ENCODE measurements at regions not wholly inside any gene's neighbourhood (a gene's known extent, or its start where the extent isn't known, plus 50 kb on each side); places are given as distances from the start of the nearest gene placed in this dataset.

GRCh38 chr13:111954661-111955411 lies 112.1 kb upstream of the SOX1 start:
- DNase-seq (no peak), ATAC-seq (ENCODE audit: low FRiP score) (no peak)
- no peaks in the 10 kb centered on the region for H3K27me3 ChIP-seq (ENCODE audit: control insufficient read depth in 1 of 2, insufficient read depth in 2 of 2, low read length in 1 of 2)
- H3K36me3 ChIP-seq (ENCODE audit: control insufficient read depth in 1 of 2, insufficient read depth in 2 of 2, low read length in 1 of 2), result no peaks in the 10 kb centered on the region
- peaks cover 4% of the 10 kb centered on the region for H3K9me3 ChIP-seq (ENCODE audit: control insufficient read depth, low read length)
- WGBS, 2 donors, result 65 to 72% methylated on average over 18 of the region's 18 CpGs
- intact Hi-C loops (cut with DNase I), result no loop called here
- no peak overlapping the region for H3K4me3 ChIP-seq (ENCODE audit: low read length in 2 of 2)
- no peaks in the 10 kb centered on the region for H3K4me1 ChIP-seq (ENCODE audit: control insufficient read depth in 1 of 2, insufficient read depth in 2 of 2, low read length in 2 of 2)
- H3K27ac ChIP-seq (ENCODE audit: low read depth in 1 of 2, low read length in 2 of 2), result no peak overlapping the region

GRCh38 chr13:111955412-111956065 lies 111.4 kb upstream of the SOX1 start:
- H3K4me1 ChIP-seq (ENCODE audit: control insufficient read depth in 1 of 2, insufficient read depth in 2 of 2, low read length in 2 of 2), result no peaks in the 10 kb centered on the region
- H3K27ac ChIP-seq (ENCODE audit: low read depth in 1 of 2, low read length in 2 of 2), result no peak overlapping the region
- no peak for DNase-seq
- peaks cover 4% of the 10 kb centered on the region for H3K9me3 ChIP-seq (ENCODE audit: control insufficient read depth, low read length)
- H3K27me3 ChIP-seq (ENCODE audit: control insufficient read depth in 1 of 2, insufficient read depth in 2 of 2, low read length in 1 of 2), result no peaks in the 10 kb centered on the region
- ATAC-seq (ENCODE audit: low FRiP score), result no peak
- H3K36me3 ChIP-seq (ENCODE audit: control insufficient read depth in 1 of 2, insufficient read depth in 2 of 2, low read length in 1 of 2), result no peaks in the 10 kb centered on the region
- no peak overlapping the region for H3K4me3 ChIP-seq (ENCODE audit: low read length in 2 of 2)
- intact Hi-C loops (cut with DNase I), result no loop called here
- 70 to 77% methylated on average over 27 of the region's 27 CpGs for WGBS, 2 donors

GRCh38 chr13:111956261-111957151 lies 110.4 kb upstream of the SOX1 start:
- 88 to 90% methylated on average over 59 of the region's 59 CpGs for WGBS, 2 donors
- Histone ChIP-seq H3K27me3 (ENCODE audit: control insufficient read depth in 1 of 2, insufficient read depth in 2 of 2, low read length in 1 of 2) (no peaks in the 10 kb centered on the region), H3K36me3 (ENCODE audit: control insufficient read depth in 1 of 2, insufficient read depth in 2 of 2, low read length in 1 of 2) (no peaks in the 10 kb centered on the region), H3K4me3 (ENCODE audit: low read length in 2 of 2) (no peak overlapping the region), H3K27ac (ENCODE audit: low read depth in 1 of 2, low read length in 2 of 2) (no peak overlapping the region), H3K9me3 (ENCODE audit: control insufficient read depth, low read length) (no peaks in the 10 kb centered on the region), H3K4me1 (ENCODE audit: control insufficient read depth in 1 of 2, insufficient read depth in 2 of 2, low read length in 2 of 2) (no peaks in the 10 kb centered on the region)
- no peak for DNase-seq
- intact Hi-C loops (cut with DNase I), result no loop called here
- no peak for ATAC-seq (ENCODE audit: low FRiP score)

GRCh38 chr13:111957913-111958450 lies 109.0 kb upstream of the SOX1 start:
- H3K27ac ChIP-seq (ENCODE audit: low read depth in 1 of 2, low read length in 2 of 2), result no peak overlapping the region
- no peaks in the 10 kb centered on the region for H3K36me3 ChIP-seq (ENCODE audit: control insufficient read depth in 1 of 2, insufficient read depth in 2 of 2, low read length in 1 of 2)
- H3K4me3 ChIP-seq (ENCODE audit: low read length in 2 of 2), result no peak overlapping the region
- 45 to 61% methylated on average over 14 of the region's 14 CpGs for WGBS, 2 donors
- intact Hi-C loops (cut with DNase I), result no loop called here
- H3K4me1 ChIP-seq (ENCODE audit: control insufficient read depth in 1 of 2, insufficient read depth in 2 of 2, low read length in 2 of 2), result no peaks in the 10 kb centered on the region
- ATAC-seq (ENCODE audit: low FRiP score) (no peak), DNase-seq (no peak)
- no peaks in the 10 kb centered on the region for H3K9me3 ChIP-seq (ENCODE audit: control insufficient read depth, low read length)
- no peaks in the 10 kb centered on the region for H3K27me3 ChIP-seq (ENCODE audit: control insufficient read depth in 1 of 2, insufficient read depth in 2 of 2, low read length in 1 of 2)

- Histone ChIP-seq H3K36me3 (ENCODE audit: control insufficient read depth in 1 of 2, insufficient read depth in 2 of 2, low read length in 1 of 2) (no peaks in the 10 kb centered on the region), H3K4me1 (ENCODE audit: control insufficient read depth in 1 of 2, insufficient read depth in 2 of 2, low read length in 2 of 2) (no peaks in the 10 kb centered on the region), H3K27ac (ENCODE audit: low read depth in 1 of 2, low read length in 2 of 2) (no peak overlapping the region), H3K4me3 (ENCODE audit: low read length in 2 of 2) (no peak overlapping the region), H3K9me3 (ENCODE audit: control insufficient read depth, low read length) (no peaks in the 10 kb centered on the region), H3K27me3 (ENCODE audit: control insufficient read depth in 1 of 2, insufficient read depth in 2 of 2, low read length in 1 of 2) (no peaks in the 10 kb centered on the region)
- DNase-seq (no peak), ATAC-seq (ENCODE audit: low FRiP score) (no peak)
- 74 to 76% methylated on average over 11 of the region's 11 CpGs for WGBS, 2 donors
- intact Hi-C loops (cut with DNase I), result no loop called here
Measured at GRCh38 chr13:111958612-111959395, 108.1 kb upstream of the SOX1 start.

DNA sequence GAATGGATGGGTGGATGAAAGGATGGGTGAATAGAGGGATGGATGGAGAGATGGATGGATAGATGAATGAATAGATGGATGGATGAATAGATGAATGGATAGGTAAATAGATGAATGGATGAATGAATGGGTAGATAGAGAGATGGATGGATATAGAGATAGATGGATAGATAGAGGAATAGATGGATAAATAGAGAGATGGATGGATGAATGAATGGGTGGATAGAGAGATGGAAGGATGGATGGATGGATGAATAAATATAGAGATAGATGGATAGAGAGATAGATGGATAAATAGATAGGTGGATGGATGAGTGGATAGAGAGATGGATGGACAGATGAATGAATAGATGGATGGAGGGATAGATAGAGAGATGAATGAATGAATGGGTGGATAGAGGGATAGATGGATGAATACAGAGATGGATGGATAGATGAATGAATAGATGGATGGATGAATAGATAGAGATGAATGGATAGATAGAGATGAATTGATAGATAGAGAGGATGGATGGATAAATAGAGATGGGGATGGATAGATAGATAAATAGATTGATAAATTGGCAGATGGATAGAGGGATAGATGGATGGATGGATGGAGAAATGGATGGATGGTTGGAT lies 106.7 kb upstream of the SOX1 start:
- ATAC-seq (ENCODE audit: low FRiP score), result no peak
- Histone ChIP-seq H3K27me3 (ENCODE audit: control insufficient read depth in 1 of 2, insufficient read depth in 2 of 2, low read length in 1 of 2) (no peaks in the 10 kb centered on the region), H3K4me3 (ENCODE audit: low read length in 2 of 2) (no peak overlapping the region), H3K9me3 (ENCODE audit: control insufficient read depth, low read length) (no peaks in the 10 kb centered on the region), H3K4me1 (ENCODE audit: control insufficient read depth in 1 of 2, insufficient read depth in 2 of 2, low read length in 2 of 2) (no peaks in the 10 kb centered on the region), H3K27ac (ENCODE audit: low read depth in 1 of 2, low read length in 2 of 2) (no peak overlapping the region), H3K36me3 (ENCODE audit: control insufficient read depth in 1 of 2, insufficient read depth in 2 of 2, low read length in 1 of 2) (no peaks in the 10 kb centered on the region)
- DNase-seq, result no peak
- intact Hi-C loops (cut with DNase I), result no loop called here

DNA sequence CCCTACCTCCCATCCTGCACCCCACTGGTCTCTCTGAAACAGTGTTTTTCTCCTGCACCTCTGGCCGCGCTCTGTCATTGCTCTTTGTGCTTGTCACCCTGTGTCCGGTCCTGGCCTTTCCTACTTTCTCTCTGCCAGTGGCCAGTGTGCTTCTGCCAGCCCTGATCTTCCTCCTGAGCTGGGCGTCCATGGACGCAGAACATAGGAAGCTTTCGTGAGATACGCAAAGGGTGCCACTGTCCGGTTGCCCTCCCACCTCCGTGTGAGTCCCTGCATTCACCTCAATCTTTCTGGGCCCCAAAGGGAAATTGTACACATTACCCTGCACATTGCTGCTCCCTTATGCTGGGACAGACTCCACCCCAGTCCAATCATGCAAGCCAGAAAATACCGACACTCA lies 105.7 kb upstream of the SOX1 start:
- ATAC-seq (ENCODE audit: low FRiP score) (no peak), DNase-seq (no peak)
- Histone ChIP-seq H3K9me3 (ENCODE audit: control insufficient read depth, low read length) (no peaks in the 10 kb centered on the region), H3K4me3 (ENCODE audit: low read length in 2 of 2) (no peak overlapping the region), H3K4me1 (ENCODE audit: control insufficient read depth in 1 of 2, insufficient read depth in 2 of 2, low read length in 2 of 2) (no peaks in the 10 kb centered on the region), H3K36me3 (ENCODE audit: control insufficient read depth in 1 of 2, insufficient read depth in 2 of 2, low read length in 1 of 2) (no peaks in the 10 kb centered on the region), H3K27ac (ENCODE audit: low read depth in 1 of 2, low read length in 2 of 2) (no peak overlapping the region), H3K27me3 (ENCODE audit: control insufficient read depth in 1 of 2, insufficient read depth in 2 of 2, low read length in 1 of 2) (no peaks in the 10 kb centered on the region)
- intact Hi-C loops (cut with DNase I), result no loop called here
- 84 to 85% methylated on average over 10 of the region's 10 CpGs for WGBS, 2 donors

DNA sequence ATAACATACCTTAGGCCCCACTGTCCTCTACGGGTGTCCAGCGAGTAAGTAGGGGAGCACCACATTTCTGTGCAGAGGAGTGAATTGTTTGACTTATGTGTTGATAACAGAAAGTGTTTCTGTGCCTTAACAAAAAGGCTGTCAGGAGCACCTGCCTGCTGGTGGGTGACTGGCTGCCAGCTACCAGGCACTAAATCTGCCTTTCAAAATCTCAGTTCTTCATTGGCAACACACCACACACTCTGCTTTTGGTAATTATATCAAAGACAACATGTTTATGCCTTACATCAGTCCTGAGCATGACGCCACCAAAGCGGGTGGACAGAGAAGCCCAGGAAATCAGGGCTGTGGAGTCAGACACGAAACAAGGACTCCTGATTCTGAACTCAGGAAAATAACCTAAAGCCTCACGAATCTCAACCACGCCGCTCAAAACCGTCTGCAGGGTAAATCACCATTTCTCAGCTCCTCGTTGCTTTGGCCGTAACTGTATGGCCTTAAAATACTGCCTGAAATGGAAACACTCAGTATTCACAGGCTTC lies 105.2 kb upstream of the SOX1 start:
- no peaks in the 10 kb centered on the region for H3K4me1 ChIP-seq (ENCODE audit: control insufficient read depth in 1 of 2, insufficient read depth in 2 of 2, low read length in 2 of 2)
- DNase-seq, result no peak
- no peak overlapping the region for H3K27ac ChIP-seq (ENCODE audit: low read depth in 1 of 2, low read length in 2 of 2)
- no peak for ATAC-seq (ENCODE audit: low FRiP score)
- 80 to 84% methylated on average over 11 of the region's 11 CpGs for WGBS, 2 donors
- no peaks in the 10 kb centered on the region for H3K27me3 ChIP-seq (ENCODE audit: control insufficient read depth in 1 of 2, insufficient read depth in 2 of 2, low read length in 1 of 2)
- no peaks in the 10 kb centered on the region for H3K36me3 ChIP-seq (ENCODE audit: control insufficient read depth in 1 of 2, insufficient read depth in 2 of 2, low read length in 1 of 2)
- intact Hi-C loops (cut with DNase I), result no loop called here
- H3K9me3 ChIP-seq (ENCODE audit: control insufficient read depth, low read length), result no peaks in the 10 kb centered on the region
- H3K4me3 ChIP-seq (ENCODE audit: low read length in 2 of 2), result no peak overlapping the region

Data from aorta (tissue), 5 donors.